HG03439 (cell line): ENCODE measurements at regions not wholly inside any gene's neighbourhood (a gene's known extent, or its start where the extent isn't known, plus 50 kb on each side); places are given as distances from the start of the nearest gene placed in this dataset.
"Not testable (repeated sequence)": the region's sequence is repeated elsewhere in the genome, so short reads cannot be mapped to it uniquely, and the experiment has no call there.

Experiments used
- ATAC-seq: cut with Tn5 transposase; IDR thresholded peaks from one replicate; pipeline ENCODE4 v1.9.1; 2021; ENCODE audit warnings: mild to moderate bottlenecking, moderate library complexity; ENCODE audit not compliant: unreplicated experiment

GRCh38 chr4:147219145-147219544 is 261.8 kb upstream of the EDNRA start:
- ATAC-seq: no peak

- no peak for ATAC-seq
Observed at GRCh38 chr4:147220833-147221232, 260.1 kb upstream of the EDNRA start.

GRCh38 chr4:147222906-147223305 is 258.0 kb upstream of the EDNRA start:
- ATAC-seq: no peak

- no peak for ATAC-seq
Observed at GRCh38 chr4:147223576-147223975, 257.3 kb upstream of the EDNRA start.

- no peak for ATAC-seq
Observed at GRCh38 chr4:147236806-147237205, 244.1 kb upstream of the EDNRA start.

- ATAC-seq: no peak
Observed at GRCh38 chr4:147244786-147245185, 236.1 kb upstream of the EDNRA start.

- no peak for ATAC-seq
Observed at GRCh38 chr4:147246096-147246495, 234.8 kb upstream of the EDNRA start.

GRCh38 chr4:147246528-147246927 is 234.4 kb upstream of the EDNRA start:
- ATAC-seq: not testable (repeated sequence)

- no peak for ATAC-seq
Observed at GRCh38 chr4:147247579-147247978, 233.3 kb upstream of the EDNRA start.

GRCh38 chr4:147250062-147250461 is 230.8 kb upstream of the EDNRA start:
- ATAC-seq: no peak

GRCh38 chr4:147255268-147255667 is 225.6 kb upstream of the EDNRA start:
- not testable (repeated sequence) for ATAC-seq

GRCh38 chr4:147259271-147259670 is 221.6 kb upstream of the EDNRA start:
- not testable (repeated sequence) for ATAC-seq

GRCh38 chr4:147284256-147284835 is 196.6 kb upstream of the EDNRA start:
- ATAC-seq: no peak

- ATAC-seq: no peak
Observed at GRCh38 chr4:147284935-147285334, 196.0 kb upstream of the EDNRA start.

GRCh38 chr4:147285751-147286150 is 195.1 kb upstream of the EDNRA start:
- no peak for ATAC-seq

- ATAC-seq: no peak
Observed at GRCh38 chr4:147286846-147287587, 193.9 kb upstream of the EDNRA start.

- ATAC-seq: no peak
Observed at GRCh38 chr4:147287588-147287890, 193.4 kb upstream of the EDNRA start.

- no peak for ATAC-seq
Observed at GRCh38 chr4:147288512-147288911, 192.4 kb upstream of the EDNRA start.

GRCh38 chr4:147289181-147289580 is 191.7 kb upstream of the EDNRA start:
- no peak for ATAC-seq

GRCh38 chr4:147292604-147293313 is 188.1 kb upstream of the EDNRA start:
- ATAC-seq: not testable (repeated sequence)

- not testable (repeated sequence) for ATAC-seq
Observed at GRCh38 chr4:147293314-147293677, 187.6 kb upstream of the EDNRA start.

- ATAC-seq: no peak
Observed at GRCh38 chr4:147299205-147299604, 181.7 kb upstream of the EDNRA start.
